Stimulated activated effector memory CD8-positive, alpha-beta T cell treated with anti-CD3 and anti-CD28 coated beads, Interleukin-12 subunit alpha, Interleukin-12 subunit beta, amount 100 ng/mL, for 72 hours (primary cell): ENCODE measurements at regions not wholly inside any gene's neighbourhood (a gene's known extent, or its start where the extent isn't known, plus 50 kb on each side); places are given as distances from the start of the nearest gene placed in this dataset.

Experiments used
- ATAC-seq: fragments of 150-1000 bp; cut with Tn5 transposase; 2 replicates; pipeline ENCODE4 v1.10.0; 2021
- DNase-seq, 2 donors: peaks; one replicate each; pipeline ENCODE4 v3.0.0; 2021 to 2022; ENCODE audit warnings: low spot score in 2 of 2
- H3K27ac Mint-ChIP-seq: one replicate; pipeline ENCODE4 v1.8.0; 2022; ENCODE audit warnings: mild to moderate bottlenecking, mixed read lengths
- H3K36me3 Mint-ChIP-seq: one replicate; pipeline ENCODE4 v1.8.0; 2022; ENCODE audit warnings: mild to moderate bottlenecking, mixed read lengths
- H3K4me1 Mint-ChIP-seq: one replicate; pipeline ENCODE4 v1.8.0; 2022; ENCODE audit warnings: mixed read lengths
- H3K4me3 Mint-ChIP-seq: one replicate; pipeline ENCODE4 v1.8.0; 2022; ENCODE audit warnings: mild to moderate bottlenecking, mixed read lengths
- H3K9me3 Mint-ChIP-seq: one replicate; pipeline ENCODE4 v1.8.0; 2022; ENCODE audit warnings: mixed read lengths

DNA sequence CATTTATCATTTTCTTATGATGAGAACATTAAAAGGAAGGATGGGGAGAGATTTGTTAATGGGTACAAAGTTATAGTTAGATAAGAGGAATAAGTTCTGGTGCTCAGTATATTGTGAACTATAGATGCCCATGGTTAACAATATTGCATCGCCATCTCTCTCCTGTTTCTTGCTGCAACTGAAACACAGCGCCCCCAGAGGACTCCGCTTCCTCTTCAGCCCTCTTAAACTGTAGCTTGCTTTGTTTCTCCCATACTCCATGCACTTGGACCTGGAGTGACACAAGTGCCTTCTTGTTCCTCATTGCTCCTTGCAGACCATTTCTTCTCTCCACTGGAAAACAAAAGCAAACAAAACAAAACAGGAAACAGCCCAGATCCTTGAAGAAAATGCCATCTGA, 70.1 kb upstream of the NTPCR start:
- H3K4me1 Mint-ChIP-seq: peaks cover 9% of the 10 kb centered on the region
- H3K27ac Mint-ChIP-seq: no peak overlapping the region
- H3K36me3 Mint-ChIP-seq: no peaks in the 10 kb centered on the region
- no peaks in the 10 kb centered on the region for H3K9me3 Mint-ChIP-seq
- no peak overlapping the region for H3K4me3 Mint-ChIP-seq
- DNase-seq (no peak), ATAC-seq (no peak)

DNA sequence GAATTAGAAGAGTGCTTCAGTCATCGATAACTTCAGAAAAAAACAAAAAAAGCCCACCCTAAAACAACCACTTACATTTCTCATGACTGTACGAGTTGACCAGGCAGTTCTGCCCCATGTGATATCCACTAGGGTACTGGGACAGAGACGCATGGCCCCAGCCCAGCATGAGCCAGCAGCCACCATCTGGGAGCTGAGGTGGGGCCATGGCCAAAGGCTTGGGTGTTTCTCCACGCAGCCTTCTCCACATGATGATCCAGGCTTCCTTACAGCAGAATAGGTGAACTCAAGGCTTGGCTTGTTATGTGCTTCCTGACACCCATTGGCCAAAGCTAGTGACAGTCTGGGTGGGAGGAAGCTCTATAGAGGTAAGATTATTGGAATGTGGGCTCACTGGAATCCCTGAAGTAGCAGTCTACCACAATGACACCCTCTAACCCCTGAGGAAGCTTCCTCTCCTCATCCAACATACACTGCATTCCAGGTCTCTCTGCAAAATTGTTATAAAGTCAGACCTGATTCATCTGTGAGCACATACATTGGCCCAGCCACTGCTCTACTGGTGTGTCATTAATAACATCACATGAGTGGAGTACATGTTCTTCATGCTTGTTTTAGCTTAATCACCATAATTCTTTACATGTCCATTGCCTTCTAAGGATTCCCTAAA, 66.3 kb upstream of the NTPCR start:
- H3K36me3 Mint-ChIP-seq: no peaks in the 10 kb centered on the region
- H3K4me1 Mint-ChIP-seq: no peaks in the 10 kb centered on the region
- no peak overlapping the region for H3K4me3 Mint-ChIP-seq
- DNase-seq (no peak), ATAC-seq (no peak)
- no peak overlapping the region for H3K27ac Mint-ChIP-seq
- H3K9me3 Mint-ChIP-seq: no peaks in the 10 kb centered on the region

DNA sequence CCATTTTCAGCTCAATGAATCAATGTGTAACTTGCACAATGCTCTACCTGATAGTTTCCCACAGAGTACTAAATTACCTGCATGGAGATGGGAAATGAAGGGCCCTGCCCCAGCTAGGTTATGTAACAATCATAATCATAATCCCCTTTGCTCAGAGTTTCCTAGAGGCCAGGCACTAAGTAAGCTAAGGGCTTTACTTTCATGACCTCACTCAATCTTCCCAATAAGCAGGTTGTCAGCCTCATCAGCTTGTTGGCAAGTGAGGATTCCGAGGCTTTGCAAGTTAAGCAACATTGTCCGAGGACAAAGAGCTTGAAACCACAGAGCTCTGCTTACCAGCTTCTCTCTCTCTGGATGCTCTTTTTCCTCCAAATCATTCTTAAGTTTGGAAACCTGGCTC, 64.1 kb upstream of the NTPCR start:
- Mint-ChIP-seq H3K27ac (no peak overlapping the region), H3K36me3 (no peaks in the 10 kb centered on the region), H3K4me1 (no peaks in the 10 kb centered on the region), H3K4me3 (no peak overlapping the region), H3K9me3 (no peaks in the 10 kb centered on the region)
- ATAC-seq (no peak), DNase-seq (no peak)

DNA sequence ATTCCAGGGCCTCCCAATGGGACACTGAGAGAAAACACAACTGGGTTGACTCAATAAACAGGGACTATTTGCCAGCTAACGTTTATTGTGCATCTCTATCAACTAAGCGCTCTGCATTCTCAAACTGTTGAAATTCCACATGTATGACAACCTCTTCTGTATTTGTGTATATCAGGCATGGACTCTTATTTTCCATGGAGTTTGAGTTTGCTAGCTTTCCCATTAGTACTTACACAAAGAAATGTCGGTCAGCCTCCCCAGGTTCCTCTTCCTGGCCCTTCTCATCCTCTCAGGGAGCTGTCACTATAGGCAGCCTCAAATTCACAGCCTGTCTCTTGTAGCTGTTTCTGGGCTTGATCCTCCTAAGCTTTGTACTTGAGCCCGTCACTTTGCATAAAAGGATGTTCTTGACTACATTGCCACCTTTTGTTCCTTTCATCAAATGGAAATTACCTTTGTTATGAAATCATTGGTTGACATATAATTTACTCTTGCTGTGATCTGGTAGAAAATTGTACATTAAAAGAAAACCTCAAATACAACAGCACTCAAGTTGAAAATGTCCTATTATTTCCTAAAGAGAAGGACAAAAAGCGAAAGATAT, 60.0 kb upstream of the NTPCR start:
- no peaks in the 10 kb centered on the region for H3K9me3 Mint-ChIP-seq
- no peak overlapping the region for H3K27ac Mint-ChIP-seq
- no peaks in the 10 kb centered on the region for H3K36me3 Mint-ChIP-seq
- DNase-seq (no peak), ATAC-seq (no peak)
- no peaks in the 10 kb centered on the region for H3K4me1 Mint-ChIP-seq
- H3K4me3 Mint-ChIP-seq: no peak overlapping the region

DNA sequence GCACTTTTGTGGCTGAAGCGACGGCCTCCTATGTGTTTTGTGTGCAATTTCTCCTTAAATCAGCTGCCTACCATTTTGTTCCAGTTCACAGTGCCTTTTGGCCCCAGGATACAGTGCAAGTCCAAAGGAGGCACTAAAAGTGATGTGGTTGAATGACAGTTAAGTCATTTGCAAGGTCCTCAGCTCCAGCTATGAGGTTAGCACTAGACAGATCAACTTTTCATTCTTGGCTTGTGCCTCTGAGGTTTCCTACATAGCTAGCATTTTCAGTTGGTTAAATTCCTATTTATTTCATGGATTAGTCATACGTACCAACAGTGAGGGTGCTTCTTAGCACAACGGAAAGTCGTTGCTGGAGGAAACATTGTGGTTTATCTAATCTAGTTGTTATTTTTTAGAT, 59.3 kb upstream of the NTPCR start:
- ATAC-seq: peak; percentile 46
- DNase-seq: no peak
- Mint-ChIP-seq H3K36me3 (no peaks in the 10 kb centered on the region), H3K4me3 (no peak overlapping the region), H3K4me1 (no peaks in the 10 kb centered on the region), H3K9me3 (no peaks in the 10 kb centered on the region), H3K27ac (no peak overlapping the region)

DNA sequence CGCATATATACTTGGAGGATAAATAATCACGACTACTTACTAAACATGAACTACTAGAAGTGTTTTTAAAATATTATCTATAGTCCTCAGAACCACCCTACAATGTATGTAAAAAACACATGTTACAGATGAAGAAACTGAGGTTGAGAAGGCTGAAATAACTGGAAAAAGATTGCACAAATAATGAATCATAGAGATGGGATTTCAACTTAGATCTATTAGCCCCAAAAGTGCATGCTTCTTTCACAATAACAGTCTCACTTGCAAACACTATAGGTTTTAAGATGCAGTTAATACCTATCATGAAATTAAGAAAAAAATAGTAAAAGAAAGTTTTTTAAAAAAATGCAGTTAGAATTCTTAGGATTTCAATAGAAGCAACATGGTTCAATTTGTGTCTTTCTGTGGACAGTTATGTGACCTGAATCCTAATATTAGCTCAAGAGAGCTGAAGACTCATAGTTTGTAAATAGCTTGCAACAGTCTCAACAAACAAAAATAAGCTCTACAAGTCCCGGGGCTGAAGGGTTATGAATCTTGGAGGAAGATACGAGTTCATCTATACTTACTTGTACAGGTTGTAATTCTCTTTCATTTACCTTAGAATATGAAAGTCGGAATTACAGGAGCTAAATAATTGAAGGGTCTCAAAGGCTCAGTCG, 58.6 kb upstream of the NTPCR start:
- Mint-ChIP-seq H3K9me3 (no peaks in the 10 kb centered on the region), H3K36me3 (no peaks in the 10 kb centered on the region), H3K4me1 (no peaks in the 10 kb centered on the region), H3K27ac (no peak overlapping the region), H3K4me3 (no peak overlapping the region)
- DNase-seq (no peak), ATAC-seq (no peak)

DNA sequence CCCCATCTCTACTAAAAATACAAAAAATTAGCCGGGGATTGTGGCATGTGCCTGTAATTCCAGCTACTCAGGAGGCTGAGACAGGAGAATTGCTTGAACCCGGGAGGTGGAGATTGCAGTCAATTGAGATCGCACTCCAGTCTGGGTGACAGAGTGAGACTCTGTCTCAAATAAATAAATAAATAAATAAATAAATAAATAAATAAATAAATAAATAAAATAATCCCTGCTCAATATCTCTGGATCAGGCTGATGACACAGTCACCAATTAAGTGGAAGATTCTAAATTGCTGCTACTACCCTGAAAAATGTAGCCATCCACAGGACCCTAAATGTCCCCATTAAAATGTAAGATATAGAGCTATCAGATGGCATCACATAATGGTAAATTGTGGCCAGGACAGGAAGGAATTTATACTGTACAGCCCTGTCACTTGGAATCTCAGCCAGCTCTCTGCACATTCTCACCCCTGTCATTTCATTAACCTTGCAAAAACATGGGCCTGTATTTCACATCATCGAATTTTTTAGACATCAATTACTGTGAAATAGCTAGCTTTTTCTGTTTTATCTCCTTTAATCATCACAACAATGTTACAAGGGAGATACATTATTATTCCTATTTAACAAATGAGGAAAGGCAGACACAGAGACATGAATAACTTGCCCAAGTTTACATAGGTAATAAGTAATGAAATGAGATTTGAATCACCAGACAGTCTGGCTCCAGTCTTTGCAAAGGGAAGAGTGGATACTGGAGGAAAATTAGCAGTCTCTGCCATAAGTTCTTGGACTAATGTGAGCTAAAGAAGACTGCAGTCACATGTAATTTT, 56.7 kb upstream of the NTPCR start:
- no peaks in the 10 kb centered on the region for H3K4me1 Mint-ChIP-seq
- H3K9me3 Mint-ChIP-seq: no peaks in the 10 kb centered on the region
- no peak overlapping the region for H3K4me3 Mint-ChIP-seq
- no peak for ATAC-seq
- no peak for DNase-seq
- no peak overlapping the region for H3K27ac Mint-ChIP-seq
- H3K36me3 Mint-ChIP-seq: no peaks in the 10 kb centered on the region

DNA sequence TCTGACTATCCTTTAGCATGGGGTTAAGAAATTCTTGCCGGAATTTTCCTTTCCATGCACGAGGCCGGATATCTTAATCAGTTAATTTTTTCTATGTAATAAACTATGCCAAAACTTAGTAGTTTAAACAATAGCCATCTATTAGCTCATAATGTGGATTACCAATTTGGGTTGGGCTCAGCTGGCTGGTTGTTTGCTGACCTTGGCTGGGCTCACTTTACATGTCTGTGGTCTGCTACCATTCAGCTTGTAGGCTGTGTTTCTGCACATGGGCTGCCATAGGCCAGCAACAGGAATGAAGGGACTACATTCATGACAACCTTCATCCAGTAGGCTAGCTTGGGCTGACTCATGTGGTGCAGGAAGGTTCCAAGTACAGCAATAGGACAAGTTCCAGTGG, 56.0 kb upstream of the NTPCR start:
- H3K4me3 Mint-ChIP-seq: no peak overlapping the region
- no peaks in the 10 kb centered on the region for H3K9me3 Mint-ChIP-seq
- H3K4me1 Mint-ChIP-seq: no peaks in the 10 kb centered on the region
- no peaks in the 10 kb centered on the region for H3K36me3 Mint-ChIP-seq
- ATAC-seq (no peak), DNase-seq (no peak)
- H3K27ac Mint-ChIP-seq: no peak overlapping the region

DNA sequence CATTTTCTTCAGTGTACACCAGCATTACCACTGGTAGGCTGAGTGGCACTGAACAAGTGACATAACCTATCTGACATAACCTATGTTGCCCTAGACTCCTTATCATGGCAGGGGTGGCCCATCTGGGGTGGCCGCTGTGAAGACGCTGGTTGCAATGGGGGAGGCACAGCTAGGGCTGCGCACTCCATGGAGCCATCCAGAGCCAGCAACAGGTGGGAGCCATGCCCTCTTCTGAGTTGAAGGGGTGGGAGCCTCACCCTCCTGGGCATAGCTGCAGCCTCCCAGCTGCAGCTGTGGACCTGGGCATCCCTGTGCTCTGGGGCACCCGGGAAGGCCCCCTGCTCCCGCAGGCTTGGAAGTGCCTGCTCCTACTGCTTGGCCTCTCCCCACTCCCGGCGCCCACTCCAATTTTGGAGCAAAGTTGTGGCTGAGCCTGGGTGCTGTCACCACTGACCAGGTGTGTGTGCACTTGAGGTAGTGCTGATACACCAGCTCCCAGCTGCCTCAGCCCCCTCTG, 52.4 kb upstream of the NTPCR start:
- Mint-ChIP-seq H3K36me3 (no peaks in the 10 kb centered on the region), H3K9me3 (no peaks in the 10 kb centered on the region), H3K27ac (no peak overlapping the region), H3K4me1 (no peaks in the 10 kb centered on the region), H3K4me3 (no peak overlapping the region)
- ATAC-seq (peak; percentile 37), DNase-seq (no peak)

DNA sequence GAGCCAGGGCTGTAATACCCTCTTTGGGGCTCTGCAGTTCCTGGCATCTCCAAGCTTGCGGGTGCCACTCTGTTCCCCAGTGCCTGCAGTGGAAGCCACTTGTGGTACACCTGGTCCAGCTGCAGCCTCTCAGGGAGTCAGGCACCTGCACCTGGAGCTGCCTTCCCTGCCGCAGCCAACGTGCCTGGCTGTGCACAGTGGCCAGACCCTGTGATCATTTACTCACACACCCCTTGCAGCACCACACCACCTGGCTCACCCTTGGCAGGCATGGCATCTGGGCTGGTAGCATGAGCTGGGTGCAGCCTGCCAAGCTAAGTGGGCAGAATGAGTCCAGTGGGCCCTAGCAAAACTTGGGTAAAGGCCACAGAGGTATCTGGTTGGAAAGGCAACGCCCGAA, 51.1 kb upstream of the NTPCR start:
- Mint-ChIP-seq H3K9me3 (no peaks in the 10 kb centered on the region), H3K36me3 (no peaks in the 10 kb centered on the region)

DNA sequence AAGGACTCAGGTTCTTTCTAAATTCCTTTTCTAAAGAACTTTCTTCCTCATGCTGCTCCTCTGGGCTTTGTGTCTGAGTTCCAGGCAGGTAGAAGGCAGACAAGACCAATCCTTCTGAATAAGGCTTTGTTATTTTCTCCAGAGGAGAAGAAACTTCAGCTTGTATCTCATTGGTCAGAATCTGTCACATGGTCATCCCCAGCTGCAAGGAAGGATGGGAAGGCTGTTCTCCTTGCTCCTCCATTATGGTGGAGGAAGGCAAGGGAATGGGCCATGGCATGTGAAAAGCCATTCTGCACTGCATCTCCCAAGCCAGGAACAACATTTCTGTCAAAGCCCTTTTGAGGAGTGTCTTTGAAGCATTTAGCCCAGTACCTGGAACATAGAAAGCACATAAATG, 50.6 kb upstream of the NTPCR start:
- H3K36me3 Mint-ChIP-seq: no peaks in the 10 kb centered on the region
- no peaks in the 10 kb centered on the region for H3K9me3 Mint-ChIP-seq
- DNase-seq (no peak), ATAC-seq (no peak)
- H3K4me3 Mint-ChIP-seq: no peak overlapping the region
- H3K4me1 Mint-ChIP-seq: peaks cover 6% of the 10 kb centered on the region
- no peak overlapping the region for H3K27ac Mint-ChIP-seq

More for the DNA sequence above, 51.1 kb upstream of the NTPCR start:
- no peak overlapping the region for H3K4me3 Mint-ChIP-seq
- peaks cover under 1% of the 10 kb centered on the region for H3K4me1 Mint-ChIP-seq
- no peak for DNase-seq
- ATAC-seq: no peak
- no peak overlapping the region for H3K27ac Mint-ChIP-seq
